Lower lobe of right lung (tissue), 2 donors: ENCODE measurements at regions not wholly inside any gene's neighbourhood (a gene's known extent, or its start where the extent isn't known, plus 50 kb on each side); places are given as distances from the start of the nearest gene placed in this dataset.

Source experiments
- ATAC-seq, 2 donors: fragments of 200-7000 bp; cut with Tn5 transposase; one replicate each; pipeline ENCODE4 v1.9.1; 2020 to 2022; ENCODE audit warnings: mild to moderate bottlenecking in 2 of 2, moderate library complexity in 2 of 2
- DNase-seq: peaks from one replicate; pipeline ENCODE4 v3.0.0-alpha.2; 2020
- H3K27ac ChIP-seq: fragments of 200-600 bp; one replicate; pipeline ENCODE4 v1.8.0; 2022
- H3K27me3 ChIP-seq: fragments of 200-600 bp; one replicate; pipeline ENCODE4 v1.8.0; 2022; ENCODE audit warnings: low read depth
- H3K36me3 ChIP-seq: fragments of 200-600 bp; one replicate; pipeline ENCODE4 v1.8.0; 2022; ENCODE audit warnings: mild to moderate bottlenecking
- H3K4me1 ChIP-seq: fragments of 200-600 bp; one replicate; pipeline ENCODE4 v1.8.0; 2022
- H3K4me3 ChIP-seq: fragments of 200-600 bp; one replicate; pipeline ENCODE4 v1.8.0; 2022; ENCODE audit warnings: mild to moderate bottlenecking
- H3K9me3 ChIP-seq: fragments of 200-600 bp; one replicate; pipeline ENCODE4 v1.8.0; 2022
- intact Hi-C: fragments of 100-400 bp; cut with DNase I; formaldehyde crosslinking; loops from one replicate; pipeline ENCODE4 v1.11.0; 2022
- TF ChIP-seq, protein P1 (sequence below): fragments of 200-600 bp; IDR thresholded peaks from one replicate; pipeline ENCODE4 v1.8.0; 2022; ENCODE audit warnings: antibody characterized with exemption, mild to moderate bottlenecking
- donor health status: DM: no; HTN: yes; CAD: no; lungs with severe emphysema.

DNA sequence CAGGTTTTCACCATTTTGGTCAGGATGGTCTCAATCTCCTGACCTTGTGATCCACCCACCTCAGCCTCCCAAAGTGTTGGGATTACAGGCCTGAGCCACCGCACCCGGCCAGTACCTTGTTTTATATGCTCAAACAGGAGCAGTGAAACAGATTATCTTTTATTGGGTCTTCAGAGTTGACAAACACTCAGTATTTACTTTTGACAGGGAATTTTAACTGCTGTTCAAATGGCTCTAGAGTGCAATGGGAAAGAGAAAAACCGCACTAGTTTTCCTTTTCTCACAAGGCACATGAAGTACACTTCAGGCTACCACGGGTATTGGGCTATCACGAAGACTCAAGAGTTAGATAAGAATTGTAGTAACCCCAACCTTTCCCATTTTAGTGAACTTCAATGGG is 471.9 kb upstream of the DAB2 start:
- Histone ChIP-seq H3K4me1 (no peaks in the 10 kb centered on the region), H3K36me3 (no peaks in the 10 kb centered on the region), H3K4me3 (no peak overlapping the region), H3K9me3 (no peaks in the 10 kb centered on the region), H3K27ac (no peak overlapping the region), H3K27me3 (no peaks in the 10 kb centered on the region)
- TF ChIP-seq, protein P1, sequence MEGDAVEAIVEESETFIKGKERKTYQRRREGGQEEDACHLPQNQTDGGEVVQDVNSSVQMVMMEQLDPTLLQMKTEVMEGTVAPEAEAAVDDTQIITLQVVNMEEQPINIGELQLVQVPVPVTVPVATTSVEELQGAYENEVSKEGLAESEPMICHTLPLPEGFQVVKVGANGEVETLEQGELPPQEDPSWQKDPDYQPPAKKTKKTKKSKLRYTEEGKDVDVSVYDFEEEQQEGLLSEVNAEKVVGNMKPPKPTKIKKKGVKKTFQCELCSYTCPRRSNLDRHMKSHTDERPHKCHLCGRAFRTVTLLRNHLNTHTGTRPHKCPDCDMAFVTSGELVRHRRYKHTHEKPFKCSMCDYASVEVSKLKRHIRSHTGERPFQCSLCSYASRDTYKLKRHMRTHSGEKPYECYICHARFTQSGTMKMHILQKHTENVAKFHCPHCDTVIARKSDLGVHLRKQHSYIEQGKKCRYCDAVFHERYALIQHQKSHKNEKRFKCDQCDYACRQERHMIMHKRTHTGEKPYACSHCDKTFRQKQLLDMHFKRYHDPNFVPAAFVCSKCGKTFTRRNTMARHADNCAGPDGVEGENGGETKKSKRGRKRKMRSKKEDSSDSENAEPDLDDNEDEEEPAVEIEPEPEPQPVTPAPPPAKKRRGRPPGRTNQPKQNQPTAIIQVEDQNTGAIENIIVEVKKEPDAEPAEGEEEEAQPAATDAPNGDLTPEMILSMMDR, result no peak
- no peak for DNase-seq
- ATAC-seq, result no peak
- intact Hi-C loops, result no loop called here

DNA sequence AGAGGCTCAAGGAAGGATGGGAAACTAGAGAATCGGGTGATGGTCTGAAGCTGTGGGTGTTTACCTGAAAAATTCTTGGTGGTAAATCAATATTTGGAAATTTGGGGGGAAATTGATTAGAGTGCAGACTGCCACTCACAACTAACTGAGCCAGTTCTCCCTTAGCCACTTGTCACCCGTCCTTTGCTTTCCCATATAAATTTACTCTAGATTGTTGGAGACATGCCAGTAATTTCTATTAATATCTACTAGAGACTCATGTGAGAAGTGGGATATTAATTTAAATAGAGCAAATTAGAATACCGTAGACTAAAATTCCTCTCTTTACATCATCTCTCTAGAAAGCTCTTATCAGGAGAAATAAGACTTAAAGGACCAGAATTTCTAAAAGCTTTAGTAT is 471.3 kb upstream of the DAB2 start:
- ATAC-seq, result no peak
- H3K9me3 ChIP-seq, result no peaks in the 10 kb centered on the region
- TF ChIP-seq, protein P1, result no peak
- no peaks in the 10 kb centered on the region for H3K27me3 ChIP-seq
- no peak for DNase-seq
- no peaks in the 10 kb centered on the region for H3K4me1 ChIP-seq
- H3K27ac ChIP-seq, result no peak overlapping the region
- H3K4me3 ChIP-seq, result no peak overlapping the region
- H3K36me3 ChIP-seq, result no peaks in the 10 kb centered on the region
- intact Hi-C loops, result no loop called here

DNA sequence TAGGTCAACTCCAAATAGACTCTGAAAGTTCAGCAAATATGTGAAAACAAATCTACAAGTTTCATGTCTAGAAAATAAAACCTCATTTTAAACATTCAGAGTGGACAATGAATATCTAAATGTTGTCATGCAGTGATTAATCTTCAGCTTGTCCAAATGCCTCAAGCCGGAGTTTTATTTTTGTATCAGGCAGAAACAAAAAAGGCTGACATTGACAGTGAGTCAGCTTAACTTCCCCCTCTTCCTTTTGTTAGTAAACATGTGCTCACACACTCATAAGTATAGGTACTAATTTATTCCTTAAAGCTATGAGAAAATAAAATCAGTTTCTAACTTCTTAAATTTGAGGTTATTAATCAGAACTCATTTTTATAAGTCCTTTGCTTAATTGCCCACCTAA is 467.9 kb upstream of the DAB2 start:
- no peak overlapping the region for H3K4me3 ChIP-seq
- intact Hi-C loops, result no loop called here
- TF ChIP-seq, protein P1, result no peak
- DNase-seq, result no peak
- no peaks in the 10 kb centered on the region for H3K9me3 ChIP-seq
- H3K27me3 ChIP-seq, result no peaks in the 10 kb centered on the region
- H3K27ac ChIP-seq, result no peak overlapping the region
- no peak for ATAC-seq
- no peaks in the 10 kb centered on the region for H3K4me1 ChIP-seq
- H3K36me3 ChIP-seq, result no peaks in the 10 kb centered on the region

DNA sequence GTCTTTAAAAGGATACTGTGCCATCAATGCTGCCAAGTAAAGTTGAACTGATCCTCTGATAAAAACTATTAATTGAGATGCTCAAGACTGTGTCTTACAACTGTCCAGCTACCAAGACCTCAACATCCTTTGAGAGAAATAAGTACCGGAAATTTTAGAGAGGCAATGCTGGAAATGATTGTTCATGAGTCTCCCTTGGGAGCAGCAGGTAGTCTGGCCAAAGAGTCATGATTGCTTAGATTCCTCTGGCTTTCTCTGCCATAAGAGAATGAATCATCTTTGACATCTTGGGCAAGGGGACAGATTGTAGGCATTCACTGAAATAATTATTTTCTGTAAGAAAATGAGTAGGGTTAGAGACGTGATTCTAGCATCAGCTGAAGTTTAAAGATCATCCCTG is 466.6 kb upstream of the DAB2 start:
- H3K9me3 ChIP-seq, result no peaks in the 10 kb centered on the region
- DNase-seq, result no peak
- intact Hi-C loops, result no loop called here

DNA sequence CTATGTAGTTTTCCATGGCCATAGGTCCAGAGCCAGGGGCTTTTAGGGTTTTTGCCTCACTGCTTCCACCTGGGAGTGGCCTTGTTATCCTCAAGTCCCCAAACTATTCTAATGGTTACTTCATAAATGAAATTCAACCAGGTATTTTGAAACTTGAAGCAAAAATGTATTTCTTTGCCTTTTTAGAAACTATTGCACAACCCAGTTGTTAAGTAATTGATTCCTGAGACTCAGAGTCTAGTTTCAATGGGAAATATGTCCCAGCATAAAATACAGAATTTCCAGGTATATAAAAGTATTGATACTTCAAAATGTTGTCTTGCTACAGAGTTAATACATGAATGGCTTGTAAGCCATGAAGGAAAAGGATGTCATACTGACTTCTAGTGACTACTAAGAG is 456.2 kb upstream of the DAB2 start:
- no peaks in the 10 kb centered on the region for H3K9me3 ChIP-seq
- TF ChIP-seq, protein P1, result no peak
- H3K27me3 ChIP-seq, result no peaks in the 10 kb centered on the region
- no peaks in the 10 kb centered on the region for H3K4me1 ChIP-seq
- no peak overlapping the region for H3K27ac ChIP-seq
- ATAC-seq, result no peak
- no peak overlapping the region for H3K4me3 ChIP-seq
- DNase-seq, result no peak
- intact Hi-C loops, result no loop called here
- H3K36me3 ChIP-seq, result no peaks in the 10 kb centered on the region

More for the DNA sequence above, 466.6 kb upstream of the DAB2 start:
- ATAC-seq, result no peak
- Histone ChIP-seq H3K27ac (no peak overlapping the region), H3K4me1 (no peaks in the 10 kb centered on the region), H3K36me3 (no peaks in the 10 kb centered on the region), H3K27me3 (no peaks in the 10 kb centered on the region), H3K4me3 (no peak overlapping the region)
- TF ChIP-seq, protein P1, result no peak

DNA sequence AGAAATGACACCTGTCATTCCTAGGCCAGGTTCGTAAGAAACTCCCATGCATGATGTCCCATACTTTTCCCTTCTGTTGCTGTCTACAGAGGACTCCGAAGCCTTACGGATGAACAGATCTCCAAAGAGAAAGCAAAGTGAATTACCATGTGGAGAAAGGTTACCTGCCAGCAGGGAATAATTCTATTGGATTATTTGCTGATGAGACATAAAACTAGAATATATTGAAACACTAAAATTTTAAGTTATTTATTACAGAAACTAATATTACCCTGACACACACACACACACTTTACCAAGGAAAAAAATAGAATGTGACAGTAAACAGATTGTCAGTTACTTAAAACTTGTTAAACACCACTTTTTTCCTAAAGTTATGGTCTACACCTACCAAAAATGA is 452.7 kb upstream of the DAB2 start:
- Histone ChIP-seq H3K36me3 (no peaks in the 10 kb centered on the region), H3K4me3 (no peak overlapping the region), H3K27ac (no peak overlapping the region), H3K4me1 (no peaks in the 10 kb centered on the region), H3K27me3 (no peaks in the 10 kb centered on the region), H3K9me3 (no peaks in the 10 kb centered on the region)
- ATAC-seq, result no peak
- DNase-seq, result no peak
- intact Hi-C loops, result no loop called here
- TF ChIP-seq, protein P1, result no peak
